HuH-7.5 (cell line): ENCODE measurements at regions not wholly inside any gene's neighbourhood (a gene's known extent, or its start where the extent isn't known, plus 50 kb on each side); places are given as distances from the start of the nearest gene placed in this dataset.
"Not testable (repeated sequence)": the region's sequence is repeated elsewhere in the genome, so short reads cannot be mapped to it uniquely, and the experiment has no call there.

Experiments
- DNase-seq: peaks from one replicate; pipeline ENCODE4 v3.0.0; 2011; ENCODE audit warnings: low spot score

DNA sequence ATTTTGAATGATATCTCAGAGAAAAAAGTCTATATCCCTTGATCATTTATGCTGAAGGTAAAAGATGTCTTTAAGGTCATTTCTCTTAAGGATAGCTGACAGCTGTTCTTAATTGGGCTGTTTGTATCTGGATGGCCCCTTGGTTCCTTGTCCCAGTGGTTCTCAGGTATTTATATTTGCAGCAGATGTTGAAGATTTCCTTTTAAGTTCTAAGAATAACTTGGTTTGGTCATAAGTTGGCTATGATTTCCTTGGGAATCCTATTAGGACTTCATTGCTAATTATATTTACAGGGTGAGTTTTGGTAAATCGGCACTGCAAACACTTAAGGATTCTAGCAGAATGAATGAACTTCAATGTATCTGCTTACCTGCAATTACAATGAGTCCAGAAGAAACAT lies 460.4 kb upstream of the SGO1 start:
- DNase-seq, result no peak

DNA sequence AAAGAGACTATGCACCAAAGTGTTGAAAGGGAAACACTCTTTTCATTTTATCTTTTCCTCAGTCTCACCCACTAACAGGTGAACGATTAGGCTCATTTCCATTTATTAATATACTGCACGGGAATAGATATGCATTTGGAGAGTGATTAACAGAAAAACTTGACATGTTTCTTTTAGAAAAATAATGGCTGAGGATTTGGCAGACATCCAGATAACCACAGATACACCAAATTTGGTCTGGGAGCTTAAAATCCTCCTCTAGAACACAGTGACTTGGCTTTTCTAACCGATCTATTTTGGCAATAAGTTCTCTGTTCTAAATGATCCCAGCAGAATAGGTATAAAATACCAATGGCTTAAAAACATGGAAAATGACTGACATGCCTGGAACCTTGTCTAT lies 459.3 kb upstream of the SGO1 start:
- no peak for DNase-seq

DNA sequence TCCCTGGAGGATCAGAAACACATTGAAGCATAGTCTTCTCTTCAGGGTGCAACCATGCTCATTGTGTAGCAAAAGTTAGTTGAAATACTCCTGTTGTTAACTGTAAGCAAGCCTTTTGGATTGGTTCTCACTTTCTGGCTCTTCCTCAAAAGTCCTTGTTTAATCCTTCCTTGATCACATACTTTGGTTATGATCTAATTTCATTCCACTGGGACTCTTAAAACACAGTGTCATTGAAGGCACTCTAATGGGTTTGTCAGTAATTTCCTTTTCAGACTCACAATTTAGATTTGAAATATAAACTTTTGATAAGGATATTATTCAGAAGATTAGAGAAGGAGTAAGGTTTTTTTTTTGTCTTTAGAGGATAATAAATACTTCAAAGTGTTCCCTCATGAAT lies 451.7 kb upstream of the SGO1 start:
- no peak for DNase-seq

DNA sequence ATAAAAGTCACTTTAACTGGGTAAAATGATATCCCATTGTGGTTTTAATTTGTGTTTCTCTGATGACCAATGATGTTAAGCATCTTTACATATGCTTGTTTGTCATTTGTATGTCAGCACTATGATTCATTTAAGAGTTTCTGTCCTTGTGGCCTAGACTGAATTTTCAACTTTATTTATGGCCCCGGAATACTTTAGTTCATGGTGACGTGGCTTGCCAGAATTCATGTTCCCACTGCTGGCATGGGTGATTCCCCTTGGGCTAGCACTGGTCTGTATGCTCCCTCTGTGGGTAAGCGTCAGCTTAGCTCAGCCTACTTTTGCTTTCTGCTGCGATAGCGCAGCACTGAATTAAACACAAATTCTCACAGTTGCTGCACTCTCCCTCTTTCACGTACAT lies 436.3 kb upstream of the SGO1 start:
- no peak for DNase-seq

DNA sequence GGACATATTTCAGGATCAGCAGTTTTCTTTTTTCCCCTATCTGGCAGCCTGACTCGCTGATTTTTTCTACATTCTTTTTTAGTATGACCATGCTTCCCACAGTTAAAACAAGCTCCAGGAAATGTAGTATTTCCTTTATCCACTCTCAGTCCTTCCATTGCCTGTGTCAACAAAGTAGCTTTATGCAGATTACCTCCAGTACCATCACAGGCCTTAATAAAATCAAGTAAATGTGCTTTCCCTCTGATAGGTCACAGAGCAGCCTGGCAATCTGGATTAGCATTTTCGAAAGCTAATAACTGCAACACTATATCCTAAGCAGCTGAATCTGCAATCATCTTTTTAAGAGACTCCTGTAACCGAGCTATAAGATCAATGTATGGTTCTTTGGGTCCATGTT lies 432.6 kb upstream of the SGO1 start:
- DNase-seq, result not testable (repeated sequence)

DNA sequence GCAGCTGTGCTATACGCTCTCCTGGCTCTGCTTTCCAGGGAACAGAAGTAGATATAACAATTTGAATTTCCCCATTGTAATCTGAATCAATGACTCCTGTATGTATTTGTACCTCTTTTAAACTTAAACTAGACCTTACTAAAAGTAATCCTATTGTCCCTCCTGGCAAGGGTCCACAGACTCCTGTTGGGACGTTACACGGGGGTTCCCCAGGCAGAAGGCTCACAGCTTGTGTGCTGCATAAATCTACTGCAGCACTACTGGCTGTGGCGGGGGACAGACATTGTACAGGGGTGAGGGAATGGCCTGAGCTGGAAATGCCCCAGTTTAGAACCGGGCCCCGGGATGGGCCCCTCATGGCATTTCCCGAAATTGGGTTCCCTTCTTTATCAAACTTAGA lies 432.2 kb upstream of the SGO1 start:
- not testable (repeated sequence) for DNase-seq

DNA sequence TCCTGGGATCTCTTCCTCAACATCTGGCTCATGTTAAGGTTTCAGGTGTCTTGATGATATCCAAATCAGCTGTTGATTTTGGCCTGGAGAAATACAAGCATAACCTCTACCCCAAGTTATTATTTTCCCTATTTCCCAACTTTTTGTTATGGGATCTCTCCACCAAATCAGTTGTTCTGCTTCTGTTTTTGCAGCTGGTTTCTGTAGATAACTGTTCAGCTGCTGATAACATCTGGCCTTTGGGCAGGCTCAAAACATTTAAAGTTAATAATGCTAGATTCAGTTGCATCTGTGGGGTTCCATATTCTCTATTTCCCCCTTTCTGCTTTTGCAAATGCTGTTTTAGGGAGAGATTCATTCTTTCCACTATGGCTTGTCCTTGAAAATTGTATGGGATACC lies 430.0 kb upstream of the SGO1 start:
- DNase-seq, result not testable (repeated sequence)

DNA sequence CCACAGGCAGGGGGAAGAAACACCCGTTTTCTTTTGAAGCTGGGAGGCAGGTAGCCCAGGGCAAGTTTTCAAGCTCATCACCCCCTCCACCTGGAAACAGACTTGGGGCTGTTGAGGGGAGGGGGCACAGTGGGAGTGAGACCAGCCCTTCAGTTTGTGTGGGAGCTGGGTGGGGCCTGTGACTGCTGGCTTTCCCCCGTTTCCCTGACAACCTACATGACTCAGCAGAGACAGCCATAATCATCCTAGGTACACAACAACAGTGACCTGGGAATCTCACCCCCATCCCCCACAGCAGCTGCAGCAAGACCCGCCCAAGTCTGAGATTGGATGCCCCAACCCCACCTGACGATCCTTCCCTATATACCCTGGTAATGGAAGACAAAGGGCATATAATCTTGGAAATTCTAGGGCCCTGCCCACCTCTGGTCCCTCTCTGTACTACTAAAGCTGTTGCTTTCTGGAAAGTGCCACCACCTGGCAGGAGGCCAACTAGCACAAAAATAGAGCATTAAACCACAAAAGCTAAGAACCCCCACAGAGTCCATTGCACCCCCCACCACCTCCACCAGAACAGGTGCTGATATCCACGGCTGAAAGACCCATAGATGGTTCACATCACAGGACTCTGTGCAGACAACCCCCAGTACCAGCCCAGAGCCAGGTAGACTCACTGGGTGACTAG lies 422.2 kb upstream of the SGO1 start:
- no peak for DNase-seq

DNA sequence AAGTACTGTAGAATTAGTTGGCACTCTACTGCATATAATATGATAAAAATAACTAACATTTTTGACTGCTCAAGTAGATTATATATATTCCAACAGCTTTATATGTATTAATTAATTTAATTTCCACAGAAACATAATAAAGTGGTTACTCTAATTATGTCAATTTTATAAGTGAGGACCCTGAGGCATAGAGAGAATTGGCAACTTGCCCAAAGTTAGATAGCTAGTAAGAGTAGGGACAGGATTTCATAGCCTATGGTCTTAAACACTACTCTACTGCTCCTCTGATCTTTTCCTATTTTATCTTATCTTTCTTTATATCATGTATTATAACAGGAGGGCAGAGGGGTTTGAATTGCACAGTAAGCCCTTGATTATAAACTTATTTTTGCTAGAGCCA lies 418.7 kb upstream of the SGO1 start:
- DNase-seq, result no peak

DNA sequence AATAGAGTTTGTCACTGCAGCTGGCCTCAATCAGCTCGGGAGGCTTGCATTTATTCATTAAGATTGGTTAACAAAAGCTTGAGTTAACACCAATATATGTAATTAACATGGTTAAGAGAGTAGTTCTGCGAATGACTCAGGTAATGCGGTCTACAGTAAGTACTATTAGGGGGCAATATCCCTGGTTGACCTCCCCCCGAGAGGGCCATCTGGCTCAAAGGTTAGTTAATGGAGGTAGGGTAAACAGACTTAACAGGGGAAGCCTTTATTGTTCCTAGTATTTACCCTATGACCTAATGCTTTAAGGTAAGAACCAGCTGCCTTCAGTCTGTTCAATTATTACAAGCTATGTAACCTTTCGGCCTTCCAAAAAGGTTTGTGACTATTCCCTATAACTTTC lies 403.3 kb upstream of the SGO1 start:
- no peak for DNase-seq

DNA sequence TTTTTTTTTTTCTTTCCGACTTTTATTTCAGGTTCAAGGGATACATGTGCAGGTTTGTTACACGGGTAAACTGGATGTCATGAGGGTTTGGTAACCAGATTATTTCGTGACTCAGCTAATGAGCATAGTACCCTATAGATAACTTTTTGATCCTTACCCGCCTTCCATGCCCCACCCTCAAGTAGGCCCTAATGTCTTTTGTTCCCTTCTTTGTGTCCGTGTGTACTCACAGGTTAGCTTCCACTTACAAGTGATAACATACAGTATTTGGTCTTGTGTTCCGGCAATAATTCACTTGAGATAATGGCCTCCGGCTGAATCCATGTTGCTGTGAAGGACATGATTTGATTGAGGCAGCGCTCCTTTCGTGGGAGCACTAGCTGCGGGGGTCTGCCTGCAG lies 402.8 kb upstream of the SGO1 start:
- DNase-seq, result no peak

DNA sequence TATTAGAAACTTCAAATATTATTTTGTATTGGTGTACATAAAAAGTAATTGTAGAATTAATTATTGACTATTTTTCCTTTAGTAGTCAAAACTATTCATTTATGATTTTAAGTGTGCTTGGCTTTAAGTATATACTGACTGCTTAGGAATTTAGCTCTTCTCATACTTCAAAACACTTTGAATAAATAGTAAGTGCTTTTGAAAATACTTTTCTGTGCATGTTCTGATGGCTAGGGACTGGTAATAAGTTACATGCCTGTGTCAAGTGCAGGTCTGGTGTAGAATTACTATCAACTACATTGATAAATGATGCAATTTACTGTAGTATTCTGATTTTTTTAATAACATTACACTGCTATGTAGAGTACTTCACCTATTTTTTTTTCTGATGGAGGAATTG lies 397.6 kb upstream of the SGO1 start:
- DNase-seq, result no peak

DNA sequence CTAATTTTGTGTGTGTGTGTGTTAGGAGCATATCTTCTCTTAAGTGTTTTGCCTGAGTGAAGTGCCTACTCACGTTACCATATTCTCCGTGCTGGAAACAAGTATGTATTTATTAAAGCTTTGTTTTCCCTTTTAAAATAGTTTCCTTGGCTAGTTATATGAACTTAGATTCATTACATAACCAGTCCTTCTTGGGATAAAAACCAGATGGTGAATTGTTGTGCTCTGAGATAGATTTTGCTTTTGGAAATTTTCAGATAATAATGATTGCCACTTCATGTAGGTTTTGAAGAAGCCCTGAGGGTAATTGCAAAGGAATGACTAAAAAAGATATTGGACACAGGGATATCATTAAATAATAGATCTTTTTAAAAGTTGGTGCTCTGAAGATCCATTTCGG lies 390.2 kb upstream of the SGO1 start:
- no peak for DNase-seq

DNA sequence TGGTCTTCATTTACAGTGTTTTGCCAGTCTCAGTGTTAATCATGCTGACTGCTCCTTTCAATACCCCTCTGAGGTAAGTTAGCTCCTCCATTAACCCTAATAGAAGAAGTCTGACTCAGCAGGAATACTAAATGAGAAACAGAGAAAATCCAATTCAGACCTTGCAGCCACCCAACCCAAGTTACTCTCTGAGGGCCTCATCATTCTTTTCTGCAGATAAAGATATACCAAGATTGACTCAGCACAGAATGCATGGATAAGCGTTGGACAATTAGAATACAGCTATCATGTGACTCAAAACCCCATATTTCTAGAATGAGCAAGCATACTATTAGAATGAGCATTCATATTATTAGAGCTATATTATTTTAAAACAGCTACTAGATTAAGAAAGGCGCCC lies 389.1 kb upstream of the SGO1 start:
- DNase-seq, result no peak

DNA sequence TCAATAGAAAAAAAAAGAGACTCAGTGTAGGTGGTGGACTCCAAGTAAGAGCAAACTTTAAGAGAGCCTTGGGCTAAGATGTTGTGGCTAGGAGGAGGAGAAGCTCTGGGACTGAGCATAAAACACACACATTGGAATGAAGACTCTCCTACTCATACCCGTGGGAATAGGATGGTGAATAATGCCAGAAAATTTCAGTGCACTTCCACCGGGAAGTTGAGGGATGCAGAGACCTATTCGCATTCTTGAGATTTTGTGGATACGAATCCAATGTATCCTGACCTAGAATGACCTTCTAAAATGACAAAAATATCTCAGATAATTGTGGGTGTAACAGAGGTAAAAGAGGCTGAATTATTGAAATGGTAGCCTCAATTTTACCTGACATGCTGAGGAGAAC lies 388.7 kb upstream of the SGO1 start:
- no peak for DNase-seq

DNA sequence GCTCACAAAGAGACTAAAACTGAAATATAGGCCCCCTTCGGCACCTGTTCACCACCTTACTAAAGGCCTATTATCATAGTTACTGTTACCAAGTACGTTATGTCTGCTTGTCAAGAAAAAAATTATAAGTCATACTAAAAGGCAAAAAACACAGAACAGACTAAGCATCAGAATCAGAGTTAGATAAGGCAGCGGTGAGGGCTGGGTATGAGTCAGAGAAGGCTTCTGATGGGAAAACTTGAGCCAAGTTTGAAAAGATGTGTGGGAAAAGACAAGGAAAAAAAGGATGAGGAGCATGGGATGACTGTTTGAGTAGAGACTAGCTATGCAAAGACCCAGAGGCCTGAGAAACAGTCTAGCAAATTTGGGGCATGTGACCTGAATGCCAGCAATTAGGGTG lies 387.2 kb upstream of the SGO1 start:
- DNase-seq, result no peak

DNA sequence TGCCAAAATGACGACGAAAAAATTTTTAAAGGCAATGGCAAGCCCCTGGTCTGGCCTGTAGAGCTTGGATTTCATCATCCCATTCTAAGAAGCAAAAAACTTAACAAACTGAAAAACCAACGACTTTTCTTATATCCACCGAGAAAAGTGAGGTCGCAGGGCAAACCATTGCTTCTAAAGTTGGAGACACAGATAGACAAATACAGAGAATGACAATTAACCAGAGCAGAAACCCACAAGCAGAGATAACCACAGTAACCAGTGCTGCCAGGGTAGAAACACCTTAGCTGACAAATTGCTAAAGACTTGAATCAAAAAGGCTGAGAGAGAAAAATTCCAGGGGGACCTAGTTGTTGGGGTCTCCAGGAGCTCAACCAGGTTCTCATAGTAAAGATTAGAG lies 386.5 kb upstream of the SGO1 start:
- no peak for DNase-seq

DNA sequence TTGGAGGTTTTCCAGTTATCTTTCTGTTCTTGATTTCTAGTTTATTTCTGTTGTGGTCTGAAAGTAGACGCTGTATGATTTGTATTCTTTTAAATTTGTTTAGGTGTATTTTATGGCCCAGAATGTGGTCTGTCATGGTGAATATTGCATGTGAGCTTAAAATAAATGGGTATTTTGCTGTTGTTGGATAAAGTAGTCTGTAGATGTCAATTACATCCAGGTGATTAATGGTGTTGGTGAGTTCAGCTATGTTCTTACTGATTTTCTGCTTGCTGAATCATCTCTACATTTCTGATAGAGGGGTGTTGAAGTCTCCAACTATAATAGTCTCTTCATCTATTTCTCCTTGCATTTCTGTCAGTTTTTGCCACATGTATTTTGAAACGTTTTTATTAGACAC lies 383.3 kb upstream of the SGO1 start:
- DNase-seq, result no peak

DNA sequence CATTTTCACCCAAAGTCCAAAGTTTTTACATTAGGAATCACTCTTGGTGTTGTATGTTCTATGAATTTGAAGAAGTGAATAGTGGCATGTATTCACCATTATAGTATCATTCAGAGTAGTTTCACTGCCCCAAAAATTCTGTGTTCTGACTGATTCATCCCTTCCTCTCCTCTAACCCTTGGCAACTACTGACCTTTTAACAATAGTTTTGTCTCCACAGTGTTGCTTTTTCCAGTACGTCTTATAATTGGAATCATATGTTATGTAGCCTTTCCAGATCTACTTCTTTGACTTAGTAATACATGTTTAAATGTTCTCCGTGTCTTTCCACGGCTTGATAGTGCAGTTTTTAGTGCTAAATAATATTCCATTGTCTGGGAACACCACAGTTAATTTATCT lies 379.0 kb upstream of the SGO1 start:
- DNase-seq, result no peak

DNA sequence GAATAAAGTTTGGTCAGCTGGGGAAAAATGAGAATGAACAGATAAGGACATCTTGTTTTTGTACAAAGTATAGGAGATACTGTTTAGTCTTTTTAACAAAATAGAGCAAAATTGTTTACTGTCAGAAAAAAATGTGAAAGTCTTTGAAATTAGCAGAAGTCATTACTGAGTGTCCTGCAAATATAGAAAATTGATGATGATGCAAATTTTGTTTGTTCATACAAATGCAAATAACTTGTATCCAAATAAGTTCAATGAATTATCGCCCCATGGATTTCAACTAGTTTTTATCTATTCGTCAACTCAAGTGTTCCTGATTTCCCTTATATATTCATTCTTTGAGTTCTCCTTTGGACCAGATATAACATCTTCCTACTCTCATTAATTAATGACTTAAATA lies 378.0 kb upstream of the SGO1 start:
- no peak for DNase-seq

DNA sequence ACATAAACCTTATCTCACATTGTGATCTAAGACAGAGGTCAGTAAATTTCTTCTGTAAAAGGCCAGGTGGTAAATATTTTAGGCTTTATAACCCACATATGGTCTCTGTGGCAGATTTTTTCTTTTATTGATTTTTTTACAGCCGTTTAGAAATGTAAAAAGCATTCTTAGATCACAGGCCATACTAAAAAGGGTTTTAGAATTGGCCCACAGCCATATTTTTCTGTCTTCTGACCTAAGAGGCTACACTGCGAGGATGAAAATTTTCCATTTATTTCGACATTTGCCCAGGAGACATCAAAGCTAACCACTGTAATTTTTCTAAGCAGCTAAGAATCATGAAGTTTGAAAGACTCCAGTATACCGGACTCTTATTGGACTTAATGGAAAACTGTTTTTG lies 377.2 kb upstream of the SGO1 start:
- DNase-seq, result no peak

DNA sequence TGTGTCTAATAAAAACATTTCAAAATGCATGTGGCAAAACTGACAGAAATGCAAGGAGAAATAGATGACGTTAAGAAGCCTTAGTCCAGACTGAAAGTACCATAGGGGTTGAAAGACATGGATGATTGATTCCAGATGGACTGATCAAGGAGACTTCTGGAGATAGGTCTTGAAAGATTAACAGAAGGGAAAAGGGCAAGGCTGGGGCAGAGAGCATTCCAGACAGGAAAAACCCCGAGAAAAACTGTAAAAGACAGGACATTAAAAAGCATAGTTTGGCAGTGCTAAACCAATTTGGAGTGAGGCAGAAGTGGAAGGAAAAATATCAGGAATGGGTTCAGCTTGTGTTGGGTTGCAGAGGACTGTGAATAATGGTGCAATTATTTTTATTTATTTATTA lies 375.2 kb upstream of the SGO1 start:
- DNase-seq, result no peak

DNA sequence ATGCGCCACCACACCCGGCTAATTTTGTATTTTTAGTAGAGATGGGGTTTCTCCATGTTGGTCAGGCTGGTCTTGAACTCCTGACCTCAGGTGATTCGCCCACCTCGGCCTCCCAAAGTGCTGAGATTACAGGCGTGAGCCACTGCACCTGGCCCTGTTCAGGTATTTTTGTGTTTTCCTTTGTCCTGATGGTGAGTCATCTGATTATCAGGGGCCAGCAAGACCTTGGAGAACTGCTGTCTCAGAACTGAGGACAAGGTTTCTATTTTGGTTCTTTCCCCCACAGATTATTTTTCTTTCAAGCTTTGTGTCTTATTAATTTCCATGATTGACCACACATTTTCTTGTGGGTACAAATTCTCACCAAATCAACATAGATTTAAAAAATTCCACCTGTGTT lies 374.4 kb upstream of the SGO1 start:
- DNase-seq, result not testable (repeated sequence)

DNA sequence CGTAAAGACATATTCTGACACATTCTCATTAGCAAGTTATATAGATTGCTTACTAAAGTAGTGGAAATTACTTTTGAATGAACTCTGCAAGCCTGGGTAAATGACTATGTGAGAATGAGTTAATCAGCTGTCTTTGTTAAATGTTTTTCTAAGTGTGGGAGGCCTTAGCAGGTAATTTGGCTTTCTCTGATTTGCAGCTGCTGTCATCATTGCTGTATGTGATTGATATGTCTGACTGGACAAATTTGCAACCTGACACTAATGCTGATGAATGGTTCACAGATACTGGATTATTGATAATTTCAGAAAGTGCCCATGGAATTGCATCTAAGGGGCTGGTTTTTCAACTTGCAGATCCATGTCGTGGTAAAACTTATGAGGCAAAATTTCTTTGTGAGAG lies 372.2 kb upstream of the SGO1 start:
- no peak for DNase-seq

DNA sequence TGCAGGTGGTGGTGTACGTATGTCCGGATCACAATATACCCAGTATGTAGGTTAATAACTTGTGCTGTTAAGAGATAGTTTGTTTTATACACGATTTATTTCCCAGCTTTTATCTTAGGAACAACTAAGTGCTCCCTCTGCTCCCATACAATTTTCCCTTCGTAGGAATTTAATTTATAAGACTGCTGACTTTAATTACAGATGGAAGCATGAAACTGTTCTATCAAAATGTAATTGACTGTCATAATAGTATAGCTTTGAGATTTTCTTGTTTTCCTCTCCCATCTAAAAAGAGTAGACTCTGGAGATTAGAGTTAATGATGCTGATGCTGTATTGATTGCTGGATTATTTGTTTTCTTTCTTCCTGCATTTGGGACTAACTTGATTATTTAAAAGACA lies 370.7 kb upstream of the SGO1 start:
- no peak for DNase-seq
